Colonic mucosa (tissue), 4 donors: ENCODE measurements at regions not wholly inside any gene's neighbourhood (a gene's known extent, or its start where the extent isn't known, plus 50 kb on each side); places are given as distances from the start of the nearest gene placed in this dataset.

ENCODE experiments used
- DNase-seq: peaks from one replicate; pipeline ENCODE4 v3.0.0-alpha.2; 2020
- H3K27ac ChIP-seq: fragments of 200-600 bp; one replicate; pipeline ENCODE4 v1.8.0; 2021
- H3K27me3 ChIP-seq: fragments of 200-600 bp; one replicate; pipeline ENCODE4 v1.8.0; 2021
- H3K36me3 ChIP-seq: fragments of 200-600 bp; one replicate; pipeline ENCODE4 v1.8.0; 2021
- H3K4me1 ChIP-seq: fragments of 200-600 bp; one replicate; pipeline ENCODE4 v1.8.0; 2021; ENCODE audit warnings: mild to moderate bottlenecking
- H3K4me3 ChIP-seq: fragments of 200-600 bp; one replicate; pipeline ENCODE4 v1.8.0; 2021
- H3K9ac ChIP-seq, 2 donors: one replicate each; pipeline ENCODE4 v1.7.0; 2013; ENCODE audit warnings: control low read depth in 2 of 2, low read depth in 2 of 2, low read length in 2 of 2
- H3K9me3 ChIP-seq: fragments of 200-600 bp; one replicate; pipeline ENCODE4 v1.8.0; 2021
- intact Hi-C: fragments of 100-400 bp; cut with DNase I; formaldehyde crosslinking; loops from one replicate; pipeline ENCODE4 v1.14.1; 2022
- TF ChIP-seq, protein P1 (sequence below): fragments of 200-600 bp; IDR thresholded peaks from one replicate; pipeline ENCODE4 v1.8.0; 2022; ENCODE audit warnings: antibody characterized with exemption, mild to moderate bottlenecking
- donor health status: healthy.
- donor health status: DM: no; HTN: no; CAD: no.
- donor health status: DM: no; HTN: no; CAD: no.

DNA sequence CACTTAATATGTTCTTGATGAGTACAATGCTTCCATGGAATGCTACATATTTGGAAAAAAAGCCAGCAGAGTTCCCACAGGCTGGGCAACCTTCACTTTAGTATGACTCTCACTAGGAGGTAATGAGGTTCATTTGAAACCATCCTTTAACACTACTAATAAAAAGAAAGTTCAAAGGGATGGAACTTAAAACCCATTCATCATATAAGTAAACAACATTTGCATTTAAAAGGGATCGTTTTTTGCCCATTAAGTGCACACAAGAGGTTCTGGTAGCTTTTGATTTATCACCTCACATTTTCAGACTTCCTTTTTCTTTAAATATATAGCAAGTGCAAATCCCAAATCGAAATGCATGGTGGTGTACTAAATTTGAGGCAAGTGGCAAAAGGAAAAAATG, 270.8 kb upstream of the DCC start:
- DNase-seq, result no peak
- Histone ChIP-seq H3K36me3 (no peaks in the 10 kb centered on the region), H3K9me3 (no peaks in the 10 kb centered on the region), H3K9ac (no peak overlapping the region), H3K27ac (no peak overlapping the region), H3K4me1 (no peaks in the 10 kb centered on the region), H3K27me3 (no peaks in the 10 kb centered on the region), H3K4me3 (no peak overlapping the region)
- intact Hi-C loops, result no loop called here
- TF ChIP-seq, protein P1, sequence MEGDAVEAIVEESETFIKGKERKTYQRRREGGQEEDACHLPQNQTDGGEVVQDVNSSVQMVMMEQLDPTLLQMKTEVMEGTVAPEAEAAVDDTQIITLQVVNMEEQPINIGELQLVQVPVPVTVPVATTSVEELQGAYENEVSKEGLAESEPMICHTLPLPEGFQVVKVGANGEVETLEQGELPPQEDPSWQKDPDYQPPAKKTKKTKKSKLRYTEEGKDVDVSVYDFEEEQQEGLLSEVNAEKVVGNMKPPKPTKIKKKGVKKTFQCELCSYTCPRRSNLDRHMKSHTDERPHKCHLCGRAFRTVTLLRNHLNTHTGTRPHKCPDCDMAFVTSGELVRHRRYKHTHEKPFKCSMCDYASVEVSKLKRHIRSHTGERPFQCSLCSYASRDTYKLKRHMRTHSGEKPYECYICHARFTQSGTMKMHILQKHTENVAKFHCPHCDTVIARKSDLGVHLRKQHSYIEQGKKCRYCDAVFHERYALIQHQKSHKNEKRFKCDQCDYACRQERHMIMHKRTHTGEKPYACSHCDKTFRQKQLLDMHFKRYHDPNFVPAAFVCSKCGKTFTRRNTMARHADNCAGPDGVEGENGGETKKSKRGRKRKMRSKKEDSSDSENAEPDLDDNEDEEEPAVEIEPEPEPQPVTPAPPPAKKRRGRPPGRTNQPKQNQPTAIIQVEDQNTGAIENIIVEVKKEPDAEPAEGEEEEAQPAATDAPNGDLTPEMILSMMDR, result no peak

DNA sequence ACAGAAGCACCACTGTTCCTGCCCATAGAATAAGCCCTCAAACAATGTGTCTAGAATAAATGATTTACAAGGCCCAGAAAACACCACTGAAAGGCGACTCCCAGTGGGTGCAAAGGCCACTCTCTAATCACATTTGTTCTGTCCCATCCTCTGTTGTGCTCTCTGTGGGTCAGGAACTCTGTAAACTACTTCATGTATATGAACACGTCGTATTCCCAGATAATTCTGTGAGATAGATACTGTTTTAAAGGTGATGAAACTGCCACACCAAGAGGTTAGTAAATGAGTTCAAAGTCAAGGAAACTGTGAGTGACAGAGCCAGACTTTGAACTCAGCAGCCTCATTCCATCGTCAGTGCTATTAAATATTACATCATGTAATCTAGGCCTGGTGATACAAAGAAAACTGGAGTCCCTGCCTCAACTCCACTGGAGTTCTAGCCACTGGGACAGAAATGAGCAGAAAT, 269.7 kb upstream of the DCC start:
- Histone ChIP-seq H3K4me1 (no peaks in the 10 kb centered on the region), H3K4me3 (no peak overlapping the region), H3K27ac (no peak overlapping the region), H3K27me3 (no peaks in the 10 kb centered on the region), H3K9me3 (no peaks in the 10 kb centered on the region), H3K9ac (no peak overlapping the region), H3K36me3 (no peaks in the 10 kb centered on the region)
- intact Hi-C loops, result no loop called here
- TF ChIP-seq, protein P1, result no peak
- no peak for DNase-seq

DNA sequence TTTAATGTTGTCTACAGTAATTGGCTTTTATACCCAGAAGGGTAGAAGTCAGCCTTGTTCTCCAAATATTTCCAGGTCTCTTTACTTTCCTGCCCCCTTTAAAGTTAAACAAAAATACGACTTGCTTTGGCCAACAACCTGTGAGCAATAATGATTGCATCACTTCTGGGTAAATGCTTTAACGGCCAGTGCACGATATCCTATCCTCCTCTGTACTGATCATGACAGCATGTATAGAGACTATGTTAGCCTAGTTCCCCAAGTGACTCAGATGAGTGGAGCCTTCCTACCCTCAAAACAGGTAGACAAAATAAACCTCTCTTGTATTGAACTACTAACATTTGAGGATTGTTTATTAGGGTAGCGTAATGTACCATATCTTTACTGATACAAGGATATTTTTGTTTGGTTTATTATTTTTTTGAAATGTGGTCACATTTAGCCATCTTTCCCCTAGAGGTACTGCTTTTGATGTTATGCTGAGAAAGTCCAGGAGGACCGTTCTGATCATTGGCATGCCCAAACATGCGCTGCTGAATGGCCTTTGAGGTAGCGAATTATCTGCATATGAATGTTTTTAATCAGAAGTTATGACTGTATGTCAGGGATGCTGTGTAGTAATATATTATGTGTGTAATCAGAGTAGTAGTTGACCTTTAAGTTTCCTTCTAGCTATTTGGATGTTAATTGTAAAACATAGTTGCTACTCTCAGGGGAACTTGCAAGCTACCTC, 262.6 kb upstream of the DCC start:
- no peaks in the 10 kb centered on the region for H3K27me3 ChIP-seq
- H3K4me3 ChIP-seq, result no peak overlapping the region
- DNase-seq, result no peak
- no peak overlapping the region for H3K9ac ChIP-seq
- TF ChIP-seq, protein P1, result no peak
- H3K4me1 ChIP-seq, result no peaks in the 10 kb centered on the region
- H3K27ac ChIP-seq, result no peak overlapping the region
- no peaks in the 10 kb centered on the region for H3K9me3 ChIP-seq
- intact Hi-C loops, result no loop called here
- no peaks in the 10 kb centered on the region for H3K36me3 ChIP-seq

DNA sequence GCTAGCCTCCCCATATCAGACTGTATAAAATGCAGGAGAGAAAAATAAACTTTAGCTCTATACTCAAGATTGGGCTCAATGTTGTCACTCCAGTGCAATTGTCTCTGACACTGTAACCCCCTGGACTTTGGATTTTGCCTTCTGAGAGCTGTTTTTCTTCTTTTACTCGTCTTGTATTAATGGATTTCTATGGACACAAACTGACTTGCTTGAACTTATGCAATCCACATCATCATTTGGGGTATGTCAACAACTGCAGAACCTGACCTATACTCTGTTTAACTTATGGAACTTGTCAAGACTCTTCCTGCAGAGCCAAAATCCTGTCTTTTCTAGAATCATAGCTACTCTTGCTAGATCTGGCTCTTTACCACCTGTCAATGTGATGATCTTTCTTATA, 257.8 kb upstream of the DCC start:
- TF ChIP-seq, protein P1, result no peak
- H3K27ac ChIP-seq, result no peak overlapping the region
- H3K9ac ChIP-seq, result no peak overlapping the region
- no peak for DNase-seq
- H3K4me3 ChIP-seq, result no peak overlapping the region
- no peaks in the 10 kb centered on the region for H3K27me3 ChIP-seq
- no peaks in the 10 kb centered on the region for H3K4me1 ChIP-seq
- no peaks in the 10 kb centered on the region for H3K36me3 ChIP-seq
- no peaks in the 10 kb centered on the region for H3K9me3 ChIP-seq
- intact Hi-C loops, result no loop called here

DNA sequence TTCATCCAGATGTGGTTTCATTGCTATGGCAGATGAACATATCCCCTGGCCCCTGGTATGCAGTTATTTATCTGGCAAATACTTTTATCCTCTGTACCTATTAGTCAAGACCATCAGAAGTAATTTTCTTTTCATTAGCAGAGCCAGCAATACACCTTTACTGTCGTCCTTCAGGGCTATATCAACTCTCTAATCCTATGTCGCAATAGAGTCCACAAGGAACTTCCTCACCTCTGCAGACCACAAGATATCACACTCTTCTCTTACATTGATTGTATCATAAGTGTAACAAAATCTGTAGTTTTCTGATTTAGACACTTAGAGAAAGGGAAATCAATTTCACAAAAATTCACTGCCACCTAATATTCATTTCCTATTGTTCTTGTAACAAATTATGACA, 252.9 kb upstream of the DCC start:
- Histone ChIP-seq H3K9ac (no peak overlapping the region), H3K27ac (no peak overlapping the region), H3K4me1 (no peaks in the 10 kb centered on the region), H3K9me3 (no peaks in the 10 kb centered on the region), H3K27me3 (no peaks in the 10 kb centered on the region), H3K4me3 (no peak overlapping the region), H3K36me3 (no peaks in the 10 kb centered on the region)
- DNase-seq, result no peak
- TF ChIP-seq, protein P1, result no peak
- intact Hi-C loops, result no loop called here
